Caki2 (cell line): ENCODE measurements at regions not wholly inside any gene's neighbourhood (a gene's known extent, or its start where the extent isn't known, plus 50 kb on each side); places are given as distances from the start of the nearest gene placed in this dataset.
A peak's percentile ranks its signal among the peaks of the same experiment; 100 is the strongest.

Source experiments
- DNase-seq: peaks from one replicate; pipeline ENCODE4 v3.0.0-alpha.2; 2015; ENCODE audit warnings: low read depth
- in situ Hi-C: cut with HindIII; loops from 2 replicates; pipeline ENCODE4 v1.10.0; 2016; ENCODE audit warnings: low sequenced_read_pairs, low pct_unique_long_range_greater_than_20kb, mixed read lengths

GRCh38 chr18:33517950-33518349, 60.1 kb upstream of the ASXL3 start:
- no peak for DNase-seq
- in situ Hi-C loops = no loop called here

GRCh38 chr18:33513027-33513426, 65.0 kb upstream of the ASXL3 start:
- DNase-seq = no peak
- in situ Hi-C loops = no loop called here

- no peak for DNase-seq
- in situ Hi-C loops = no loop called here
Measured at GRCh38 chr18:33507019-33507418, 66.5 kb upstream of the CCDC178 start.

GRCh38 chr18:33505798-33506197, 65.3 kb upstream of the CCDC178 start:
- no peak for DNase-seq
- in situ Hi-C loops = no loop called here

DNA sequence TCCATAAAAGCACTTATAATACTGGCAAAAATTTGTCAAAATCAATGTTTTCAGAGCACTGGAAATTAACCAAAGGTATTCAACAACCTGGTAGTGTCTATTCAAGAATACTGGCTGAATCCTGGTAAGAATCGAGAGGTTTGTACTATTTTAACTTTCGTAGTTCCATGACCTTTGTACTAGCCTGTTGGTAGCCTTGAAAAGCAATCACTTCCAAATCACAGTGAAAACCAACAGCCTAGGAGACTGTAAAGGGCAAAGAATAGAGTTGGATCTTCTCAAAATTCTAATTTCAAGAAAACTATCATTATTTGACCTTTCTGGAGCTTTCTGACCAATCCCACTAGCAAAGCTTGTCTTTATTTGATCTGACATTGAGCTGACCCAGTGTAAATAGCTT, 64.8 kb upstream of the CCDC178 start:
- no peak for DNase-seq
- in situ Hi-C loops = no loop called here

GRCh38 chr18:33495278-33495677, 54.8 kb upstream of the CCDC178 start:
- in situ Hi-C loops = no loop called here
- peak; percentile 1 for DNase-seq
